HepG2 (cell line): ENCODE measurements at regions not wholly inside any gene's neighbourhood (a gene's known extent, or its start where the extent isn't known, plus 50 kb on each side); places are given as distances from the start of the nearest gene placed in this dataset.
A peak's percentile ranks its signal among the peaks of the same experiment; 100 is the strongest.

Experiments
- CHD4 ChIP-seq: fragments of 200-600 bp; sonication (generic); IDR thresholded peaks from 2 replicates; pipeline ENCODE4 v1.7.0; 2017; ENCODE audit warnings: mild to moderate bottlenecking, low read length, borderline replicate concordance
- ETS1 ChIP-seq: sonication (generic); formaldehyde crosslinking; IDR thresholded peaks from 2 replicates; pipeline ENCODE4 v1.4.0; 2020; ENCODE audit warnings: missing genetic modification reagents
- FIP1L1 ChIP-seq: fragments of 200-400 bp; formaldehyde crosslinking; IDR thresholded peaks from 2 replicates; pipeline ENCODE4 v1.6.1; 2018; ENCODE audit warnings: low read depth, mild to moderate bottlenecking, low read length, moderate library complexity, borderline replicate concordance; ENCODE audit not compliant: insufficient read depth
- FOSL2 ChIP-seq: sonication (generic); formaldehyde crosslinking; IDR thresholded peaks from 2 replicates; pipeline ENCODE4 v1.4.0; 2020; ENCODE audit warnings: missing genetic modification reagents
- HNF4A ChIP-seq: sonication (generic); formaldehyde crosslinking; IDR thresholded peaks from 2 replicates; pipeline ENCODE4 v1.4.0; 2020; ENCODE audit warnings: missing genetic modification reagents
- HOXA7 ChIP-seq: sonication (generic); formaldehyde crosslinking; IDR thresholded peaks from 2 replicates; pipeline ENCODE4 v1.8.1; 2022; ENCODE audit warnings: mild to moderate bottlenecking, missing genetic modification reagents, moderate library complexity
- IRF1 ChIP-seq: sonication (generic); formaldehyde crosslinking; IDR thresholded peaks from 2 replicates; pipeline ENCODE4 v1.4.0; 2020; ENCODE audit warnings: low read depth, mild to moderate bottlenecking, missing genetic modification reagents
- ISL2 ChIP-seq: sonication (generic); formaldehyde crosslinking; IDR thresholded peaks from 2 replicates; pipeline ENCODE4 v1.5.0; 2020; ENCODE audit warnings: missing genetic modification reagents
- KDM4B ChIP-seq: sonication (generic); formaldehyde crosslinking; IDR thresholded peaks from 2 replicates; pipeline ENCODE4 v1.4.0; 2020; ENCODE audit warnings: missing genetic modification reagents
- KMT2B ChIP-seq: IDR thresholded peaks from 2 replicates; pipeline ENCODE4 v1.6.1; 2016; ENCODE audit warnings: missing genetic modification reagents, missing compliant biosample characterization
- MAFG ChIP-seq: sonication (generic); formaldehyde crosslinking; IDR thresholded peaks from 2 replicates; pipeline ENCODE4 v1.5.1; 2020; ENCODE audit warnings: mild to moderate bottlenecking, missing genetic modification reagents
- NR2F6 ChIP-seq, 2 experiments: IDR thresholded peaks; 2 replicates each; pipeline ENCODE4 v1.6.1; 2016; ENCODE audit warnings: antibody characterized with exemption in 1 of 2, mild to moderate bottlenecking in 1 of 2
- SOX13 ChIP-seq, 3 experiments: fragments of 450-650 bp in 1 of 3; sonication (generic) in 1 of 3; formaldehyde crosslinking in 1 of 3; IDR thresholded peaks in 2 of 3; conservative IDR thresholded peaks in 1 of 3; 2 replicates each; pipeline versions ENCODE4 v1.5.0 to v1.6.1; 2016 to 2020; ENCODE audit warnings: antibody characterized with exemption in 1 of 3, mild to moderate bottlenecking in 1 of 3, missing compliant biosample characterization in 1 of 3, missing genetic modification reagents in 1 of 3, moderate library complexity in 1 of 3
- TFE3 ChIP-seq: IDR thresholded peaks from 2 replicates; pipeline ENCODE4 v1.6.1; 2016
- ZGPAT ChIP-seq: IDR thresholded peaks from 2 replicates; pipeline ENCODE4 v1.6.1; 2016; ENCODE audit warnings: mild to moderate bottlenecking
- ZNF274 ChIP-seq: sonication (generic); formaldehyde crosslinking; IDR thresholded peaks from 2 replicates; pipeline ENCODE4 v1.5.1; 2020; ENCODE audit warnings: mild to moderate bottlenecking, missing genetic modification reagents
- ZNF556 ChIP-seq: sonication (generic); formaldehyde crosslinking; IDR thresholded peaks from 2 replicates; pipeline ENCODE4 v1.4.0; 2020; ENCODE audit warnings: mild to moderate bottlenecking, missing genetic modification reagents, borderline replicate concordance
- ZNF570 ChIP-seq: sonication (generic); formaldehyde crosslinking; IDR thresholded peaks from 2 replicates; pipeline ENCODE4 v1.4.0; 2020; ENCODE audit warnings: mild to moderate bottlenecking, missing genetic modification reagents, borderline replicate concordance
- ZNF619 ChIP-seq: sonication (generic); formaldehyde crosslinking; IDR thresholded peaks from 2 replicates; pipeline ENCODE4 v1.4.0; 2020; ENCODE audit warnings: mild to moderate bottlenecking, missing genetic modification reagents
- ZNF800 ChIP-seq: sonication (generic); formaldehyde crosslinking; IDR thresholded peaks from 2 replicates; pipeline ENCODE4 v1.4.0; 2020; ENCODE audit warnings: missing genetic modification reagents
- ZNF878 ChIP-seq: sonication (generic); formaldehyde crosslinking; IDR thresholded peaks from 2 replicates; pipeline ENCODE4 v1.8.1; 2023; ENCODE audit warnings: mild to moderate bottlenecking, missing genetic modification reagents, moderate library complexity
- ZNF883 ChIP-seq: sonication (generic); formaldehyde crosslinking; IDR thresholded peaks from 2 replicates; pipeline ENCODE4 v1.5.1; 2020; ENCODE audit warnings: mild to moderate bottlenecking, missing genetic modification reagents; ENCODE audit errors: not compliant biosample characterization

- no peak for TF ChIP-seq ZNF556 (CRISPR knock-in tag)
- no peak for TF ChIP-seq FIP1L1
- no peak for TF ChIP-seq ZNF619 (CRISPR knock-in tag)
- TF ChIP-seq CHD4, result no peak
- no peak for TF ChIP-seq MAFG (CRISPR knock-in tag)
- no peak for TF ChIP-seq ISL2
- no peak for TF ChIP-seq IRF1 (CRISPR knock-in tag)
- no peak for TF ChIP-seq ZNF570 (CRISPR knock-in tag)
- no peak for TF ChIP-seq ETS1 (CRISPR knock-in tag)
- no peak for TF ChIP-seq ZNF274
- TF ChIP-seq NR2F6 (IDR thresholded peaks at IDR 0.05), result no peak
- TF ChIP-seq NR2F6 (CRISPR knock-in tag; IDR thresholded peaks at IDR 0.05), result peak; percentile 49; the same call in 1 of the 2 replicates
- no peak for TF ChIP-seq KMT2B (CRISPR knock-in tag)
- no peak for TF ChIP-seq TFE3
- TF ChIP-seq ZGPAT, result 0 out of 2 replicates have a peak, but pooled peaks have one; percentile 34
- no peak for TF ChIP-seq KDM4B (CRISPR knock-in tag)
- no peak for TF ChIP-seq HOXA7
- TF ChIP-seq SOX13 (IDR thresholded peaks at IDR 0.05), result no peak; the same call in 1 of the 2 replicates
- peak in 1 of 2 experiments; percentile 69; a peak in 1 of 4 replicates for TF ChIP-seq SOX13 (CRISPR knock-in tag; conservative IDR thresholded peaks at IDR 0.05 in 1 of 2, IDR thresholded peaks at IDR 0.05 in 1 of 2)
- TF ChIP-seq ZNF878, result no peak
- TF ChIP-seq ZNF883 (CRISPR knock-in tag), result no peak
- TF ChIP-seq HNF4A (CRISPR knock-in tag), result no peak
- TF ChIP-seq ZNF800 (CRISPR knock-in tag), result no peak
- peak; percentile 100 for TF ChIP-seq FOSL2 (CRISPR knock-in tag)
Observed at GRCh38 chr2:88265352-88266303, 95.5 kb downstream of the THNSL2 start (continued).
